Tibial nerve (tissue), 4 donors: ENCODE measurements at regions not wholly inside any gene's neighbourhood (a gene's known extent, or its start where the extent isn't known, plus 50 kb on each side); places are given as distances from the start of the nearest gene placed in this dataset.

Source experiments
- EP300 ChIP-seq, 2 donors: sonication (generic); formaldehyde crosslinking; IDR thresholded peaks; one replicate each; pipeline ENCODE4 v1.6.1; 2017; ENCODE audit warnings: antibody characterized with exemption in 2 of 2, mild to moderate bottlenecking in 1 of 2
- POLR2A ChIP-seq, 2 donors: fragments of 450-650 bp; IDR thresholded peaks; one replicate each; pipeline ENCODE4 v1.6.1; 2017; ENCODE audit warnings: antibody characterized with exemption in 2 of 2, mild to moderate bottlenecking in 2 of 2, moderate library complexity in 2 of 2
- TF ChIP-seq, protein P1 (sequence below), 5 experiments: fragments of 200-600 bp in 3 of 5; fragments of 450-650 bp in 2 of 5; sonication (generic) in 3 of 5; IDR thresholded peaks; one replicate each; pipeline ENCODE4 v1.5.1; 2016 to 2019; ENCODE audit warnings: antibody characterized with exemption in 5 of 5, mild to moderate bottlenecking in 3 of 5, moderate library complexity in 2 of 5

DNA sequence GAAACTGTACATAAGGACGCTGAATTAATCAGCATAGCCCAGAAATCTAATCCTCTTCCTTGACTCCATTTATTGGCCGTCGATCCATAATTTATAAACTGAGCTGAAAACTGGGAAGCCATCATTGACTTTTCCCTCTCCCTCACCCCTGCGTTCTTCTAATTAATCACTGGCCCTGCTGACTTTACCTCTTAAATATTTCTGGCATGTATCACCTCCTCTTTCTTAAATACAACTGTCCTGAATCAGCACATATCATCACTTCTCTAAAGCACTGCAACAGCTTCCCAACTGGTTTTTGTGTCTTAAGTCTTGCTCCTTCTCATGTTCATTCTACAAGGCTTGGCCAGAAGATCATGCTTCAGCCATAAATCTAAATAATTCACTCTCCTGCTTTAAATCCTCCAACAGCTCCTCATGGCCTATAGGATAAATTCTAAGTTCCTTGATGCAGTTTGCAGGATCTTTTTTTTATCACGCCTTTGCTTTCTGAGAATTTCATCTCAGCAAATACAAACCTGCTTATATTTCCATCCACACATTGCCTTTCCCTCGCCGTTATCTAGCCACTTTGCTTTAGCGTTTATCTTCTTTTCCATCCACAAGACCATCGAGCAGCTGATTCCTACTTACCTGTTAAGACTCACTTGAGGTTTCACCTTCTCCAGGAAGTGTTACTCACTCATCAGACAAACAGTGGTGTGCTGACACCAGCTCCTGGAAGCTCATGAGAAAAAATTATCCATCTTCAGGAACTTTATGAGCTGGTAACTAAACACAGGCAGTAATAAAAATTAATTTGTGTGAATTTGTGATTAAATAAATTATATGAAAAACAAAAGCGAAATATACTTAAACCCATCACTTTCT lies 295.6 kb upstream of the FLRT2 start:
- TF ChIP-seq, protein P1, sequence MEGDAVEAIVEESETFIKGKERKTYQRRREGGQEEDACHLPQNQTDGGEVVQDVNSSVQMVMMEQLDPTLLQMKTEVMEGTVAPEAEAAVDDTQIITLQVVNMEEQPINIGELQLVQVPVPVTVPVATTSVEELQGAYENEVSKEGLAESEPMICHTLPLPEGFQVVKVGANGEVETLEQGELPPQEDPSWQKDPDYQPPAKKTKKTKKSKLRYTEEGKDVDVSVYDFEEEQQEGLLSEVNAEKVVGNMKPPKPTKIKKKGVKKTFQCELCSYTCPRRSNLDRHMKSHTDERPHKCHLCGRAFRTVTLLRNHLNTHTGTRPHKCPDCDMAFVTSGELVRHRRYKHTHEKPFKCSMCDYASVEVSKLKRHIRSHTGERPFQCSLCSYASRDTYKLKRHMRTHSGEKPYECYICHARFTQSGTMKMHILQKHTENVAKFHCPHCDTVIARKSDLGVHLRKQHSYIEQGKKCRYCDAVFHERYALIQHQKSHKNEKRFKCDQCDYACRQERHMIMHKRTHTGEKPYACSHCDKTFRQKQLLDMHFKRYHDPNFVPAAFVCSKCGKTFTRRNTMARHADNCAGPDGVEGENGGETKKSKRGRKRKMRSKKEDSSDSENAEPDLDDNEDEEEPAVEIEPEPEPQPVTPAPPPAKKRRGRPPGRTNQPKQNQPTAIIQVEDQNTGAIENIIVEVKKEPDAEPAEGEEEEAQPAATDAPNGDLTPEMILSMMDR (IDR thresholded peaks at IDR 0.05): no peak
- TF ChIP-seq POLR2A (IDR thresholded peaks at IDR 0.05) (no peak), EP300 (IDR thresholded peaks at IDR 0.05) (no peak)
